HepG2 (cell line): ENCODE measurements at regions not wholly inside any gene's neighbourhood (a gene's known extent, or its start where the extent isn't known, plus 50 kb on each side); places are given as distances from the start of the nearest gene placed in this dataset.

Source experiments
- ATAC-seq: fragments of 200-7000 bp; cut with Tn5 transposase; 3 replicates; pipeline ENCODE4 v1.9.1; 2020; ENCODE audit warnings: mild to moderate bottlenecking, moderate library complexity
- BruUV-seq: library from RNA; stranded (reverse); fragments of 400-500 nt; replicated peaks from 2 replicates; lab custom pipeline; 2021; lab: Mats Ljungman, UMichigan
- CTCF ChIA-PET: fragments of 300-600 bp; formaldehyde crosslinking; extraction: SDS; loops from one replicate; lab custom pipeline; 2021; ENCODE audit warnings: low total read pairs, inconsistent platforms, low intra/inter-chr PET ratio; lab: Yijun Ruan, JAX
- POLR2A ChIA-PET: fragments of 350-600 bp; sonication (Branson Sonifier 250); formaldehyde crosslinking; loops from one replicate; lab custom pipeline; 2020; ENCODE audit warnings: antibody characterized with exemption, inconsistent platforms; lab: Yijun Ruan, JAX
- DNase-seq: peaks from one replicate; pipeline ENCODE4 v3.0.0-alpha.2; 2015; ENCODE audit warnings: low spot score
- FAIRE-seq: peaks from 3 replicates; lab custom pipeline; 2011; peaks lifted over from hg19 to GRCh38; lab: Jason Lieb, UNC
- H2AFZ ChIP-seq: one replicate; pipeline ENCODE4 v1.6.1; 2011; ENCODE audit warnings: low read length, inconsistent platforms
- H3K27ac ChIP-seq: fragments of 300-600 bp; 3 replicates; pipeline ENCODE4 v1.8.0; 2011; ENCODE audit warnings: mixed run types, mild to moderate bottlenecking, mixed read lengths, low read length, inconsistent platforms; ENCODE audit not compliant: insufficient read depth; ENCODE audit errors: extremely low read length
- H3K27me3 ChIP-seq, 2 experiments: fragments of 200-600 bp in 1 of 2; 2 replicates in 1 of 2; 3 replicates in 1 of 2; pipeline versions ENCODE4 v1.6.0 to v1.8.0; 2011; ENCODE audit warnings: low read length in 2 of 2, mild to moderate bottlenecking in 2 of 2, moderate library complexity in 2 of 2, inconsistent platforms in 1 of 2; ENCODE audit not compliant: insufficient read depth in 2 of 2, control insufficient read depth in 1 of 2
- H3K36me3 ChIP-seq, 2 experiments: fragments of 200-600 bp in 1 of 2; replicated peaks in 1 of 2; 2 replicates in 1 of 2; 3 replicates in 1 of 2; pipeline versions ENCODE4 v1.5.1 to v1.8.0; 2011; ENCODE audit warnings: low read length in 2 of 2, inconsistent platforms in 1 of 2; ENCODE audit not compliant: insufficient read depth in 2 of 2, control insufficient read depth in 1 of 2
- H3K4me1 ChIP-seq: 2 replicates; pipeline ENCODE4 v1.5.1; 2012; ENCODE audit warnings: low read length, inconsistent platforms; ENCODE audit not compliant: insufficient read depth
- H3K4me2 ChIP-seq: 2 replicates; pipeline ENCODE4 v1.6.0; 2011; ENCODE audit warnings: low read depth, low read length, inconsistent platforms
- H3K4me3 ChIP-seq, 3 experiments: fragments of 200-600 bp in 1 of 3; sonication (generic), shearing (Covaris generic) in 1 of 3; replicated peaks in 1 of 3; 2 replicates each; pipeline ENCODE4 v1.5.1; 2011 to 2016; ENCODE audit warnings: low read length in 3 of 3, inconsistent platforms in 2 of 3, low read depth in 2 of 3, mild to moderate bottlenecking in 2 of 3, control low read depth in 1 of 3, mixed read lengths in 1 of 3; ENCODE audit not compliant: insufficient read depth in 1 of 3
- H3K79me2 ChIP-seq: one replicate; pipeline ENCODE4 v1.6.1; 2011; ENCODE audit warnings: low read length, inconsistent platforms; ENCODE audit not compliant: insufficient read depth
- H3K9ac ChIP-seq: 2 replicates; pipeline ENCODE4 v1.6.0; 2011; ENCODE audit warnings: mild to moderate bottlenecking, low read depth, low read length, inconsistent platforms; ENCODE audit not compliant: insufficient read depth
- H3K9me3 ChIP-seq: 2 replicates; pipeline ENCODE4 v1.5.1; 2012; ENCODE audit warnings: mild to moderate bottlenecking, low read length
- H4K20me1 ChIP-seq: 2 replicates; pipeline ENCODE4 v1.6.0; 2011; ENCODE audit warnings: inconsistent platforms, mild to moderate bottlenecking, low read length, moderate library complexity; ENCODE audit not compliant: insufficient read depth
- ARID4A ChIP-seq: sonication (generic); formaldehyde crosslinking; IDR thresholded peaks from 2 replicates; pipeline ENCODE4 v1.5.0; 2020; ENCODE audit warnings: mild to moderate bottlenecking, missing genetic modification reagents, borderline replicate concordance
- HMGXB3 ChIP-seq: sonication (generic); formaldehyde crosslinking; IDR thresholded peaks from 2 replicates; pipeline ENCODE4 v1.4.0; 2020; ENCODE audit warnings: missing genetic modification reagents, borderline replicate concordance
- HNRNPL ChIP-seq: fragments of 200-400 bp; formaldehyde crosslinking; IDR thresholded peaks from 2 replicates; pipeline ENCODE4 v1.6.1; 2017; ENCODE audit warnings: mild to moderate bottlenecking, low read depth, low read length
- IRF2 ChIP-seq: IDR thresholded peaks from 2 replicates; pipeline ENCODE4 v1.6.1; 2018; ENCODE audit warnings: missing genetic modification reagents, missing compliant biosample characterization
- MTERF4 ChIP-seq: sonication (generic); formaldehyde crosslinking; IDR thresholded peaks from 2 replicates; pipeline ENCODE4 v1.8.0; 2023; ENCODE audit warnings: mild to moderate bottlenecking, missing genetic modification reagents
- MYC ChIP-seq: sonication (generic); formaldehyde crosslinking; IDR thresholded peaks from 2 replicates; pipeline ENCODE4 v1.9.0; 2021; ENCODE audit warnings: missing genetic modification reagents, borderline replicate concordance
- NBN ChIP-seq: fragments of 450-650 bp; conservative IDR thresholded peaks from 2 replicates; pipeline ENCODE4 v1.6.1; 2017
- NR3C1 ChIP-seq: sonication (generic); formaldehyde crosslinking; IDR thresholded peaks from 2 replicates; pipeline ENCODE4 v1.4.0; 2020; ENCODE audit warnings: missing genetic modification reagents
- SNAPC5 ChIP-seq: sonication (generic); formaldehyde crosslinking; IDR thresholded peaks from 2 replicates; pipeline ENCODE4 v1.8.1; 2023; ENCODE audit warnings: mild to moderate bottlenecking, missing genetic modification reagents, borderline replicate concordance
- SP2 ChIP-seq: sonication (generic); formaldehyde crosslinking; IDR thresholded peaks from 2 replicates; pipeline ENCODE4 v1.5.1; 2020; ENCODE audit warnings: mild to moderate bottlenecking, missing genetic modification reagents
- SP5 ChIP-seq: IDR thresholded peaks from 2 replicates; pipeline ENCODE4 v1.6.1; 2016; ENCODE audit warnings: low read depth, borderline replicate concordance
- TMF1 ChIP-seq: sonication (generic); formaldehyde crosslinking; IDR thresholded peaks from 2 replicates; pipeline ENCODE4 v1.8.1; 2022; ENCODE audit warnings: low read depth, missing genetic modification reagents
- ZFP36L2 ChIP-seq: sonication (generic); formaldehyde crosslinking; IDR thresholded peaks from 2 replicates; pipeline ENCODE4 v1.4.0; 2020; ENCODE audit warnings: missing genetic modification reagents
- ZNF552 ChIP-seq: sonication (generic); formaldehyde crosslinking; IDR thresholded peaks from 2 replicates; pipeline ENCODE4 v1.9.0; 2022; ENCODE audit warnings: missing genetic modification reagents, mild to moderate bottlenecking, borderline replicate concordance
- ZNF580 ChIP-seq: IDR thresholded peaks from 2 replicates; pipeline ENCODE4 v1.6.1; 2016; ENCODE audit warnings: low read depth, borderline replicate concordance
- ZNF629 ChIP-seq: sonication (generic); formaldehyde crosslinking; conservative IDR thresholded peaks from 2 replicates; pipeline ENCODE4 v1.5.0; 2020; ENCODE audit warnings: missing genetic modification reagents
- WGBS: methylation state at CpG from one replicate; pipeline ENCODE4 v1.1.6; 2017; ENCODE audit warnings: low lambda C conversion rate; 5-methylcytosine and 5-hydroxymethylcytosine counted together
- in situ Hi-C: cut with HindIII; loops from 2 replicates; pipeline ENCODE4 v1.10.0; 2017; ENCODE audit warnings: low pct_unique_long_range_greater_than_20kb; ENCODE audit not compliant: extremely low pct_ligation_motif_present
- intact Hi-C: fragments of 100-400 bp; cut with micrococcal nuclease; formaldehyde crosslinking; loops from one replicate; pipeline ENCODE4 v1.10.0; 2022; ENCODE audit not compliant: unreplicated experiment

GRCh38 chr9:111108946-111109345 is 70.7 kb upstream of the LPAR1 start (continued):
- TF ChIP-seq HMGXB3 (CRISPR knock-in tag) (no peak), NR3C1 (no peak), ZFP36L2 (CRISPR knock-in tag) (no peak), ZNF552 (no peak), TMF1 (CRISPR knock-in tag) (no peak), ZNF580 (CRISPR knock-in tag) (no peak), IRF2 (CRISPR knock-in tag) (no peak), NBN (no peak)

- no peak for DNase-seq
- no peak for ATAC-seq
- Histone ChIP-seq H3K4me2 (no peak overlapping the region), H2AFZ (no peak overlapping the region), H3K4me1 (no peaks in the 10 kb centered on the region), H4K20me1 (no peaks in the 10 kb centered on the region), H3K9ac (no peak overlapping the region), H3K4me3 (no peak overlapping the region), H3K27me3 (no peaks in the 10 kb centered on the region; a peak in 1 of 5 replicates), H3K27ac (no peak overlapping the region), H3K36me3 (no peaks in the 10 kb centered on the region), H3K9me3 (no peaks in the 10 kb centered on the region), H3K79me2 (no peaks in the 10 kb centered on the region)
- POLR2A ChIA-PET, result no interaction called here
- FAIRE-seq, result no peak
- CTCF ChIA-PET, result no interaction called here
- BruUV-seq, result no TSS peak
- WGBS, result 41% methylated on average over 7 of the region's 9 CpGs
- in situ Hi-C loops, result no loop called here
- intact Hi-C loops, result no loop called here
- TF ChIP-seq ZNF629 (CRISPR knock-in tag), result no peak
- no peak for TF ChIP-seq HNRNPL
- TF ChIP-seq SP5 (CRISPR knock-in tag), result no peak
- no peak for TF ChIP-seq MTERF4 (CRISPR knock-in tag)
- no peak for TF ChIP-seq SP2 (CRISPR knock-in tag)
- no peak for TF ChIP-seq ARID4A (CRISPR knock-in tag)
- no peak for TF ChIP-seq MYC (CRISPR knock-in tag)
- TF ChIP-seq SNAPC5, result no peak
Observed at GRCh38 chr9:111107141-111107540, 68.9 kb upstream of the LPAR1 start.
